ENCODE measurements at regions not wholly inside any gene's neighbourhood (a gene's known extent, or its start where the extent isn't known, plus 50 kb on each side); places are given as distances from the start of the nearest gene placed in this dataset.

DNA sequence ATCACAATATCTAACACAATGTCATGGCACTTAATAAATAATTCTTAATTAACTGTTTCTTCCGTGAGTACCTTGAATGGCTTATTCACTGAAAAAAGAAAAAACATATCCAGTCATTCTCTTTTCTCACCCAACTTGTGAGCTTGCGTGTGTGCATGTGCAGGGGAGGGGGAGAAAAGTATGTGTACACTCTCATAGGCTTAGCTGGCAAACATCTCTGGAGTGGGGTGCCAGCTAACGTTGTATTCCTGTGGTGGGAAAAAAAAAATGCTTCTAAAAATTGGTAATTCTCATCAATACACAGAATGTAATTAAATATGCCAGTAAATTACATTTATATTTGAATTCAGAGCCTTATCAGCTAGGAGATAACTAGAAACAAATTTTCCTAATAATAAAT lies 291.9 kb upstream of the NOX3 start:
- H3K27ac Mint-ChIP-seq (ENCODE audit: unreplicated experiment) = no peak overlapping the region
- no peak for TF ChIP-seq CTCF (IDR thresholded peaks at IDR 0.05; ENCODE audit: unreplicated experiment)
- H3K27me3 Mint-ChIP-seq (ENCODE audit: unreplicated experiment) = peaks cover 3% of the 10 kb centered on the region
- peaks cover 2% of the 10 kb centered on the region for H3K36me3 Mint-ChIP-seq (ENCODE audit: low read depth, unreplicated experiment)
- no peak overlapping the region for H3K4me3 Mint-ChIP-seq (ENCODE audit: unreplicated experiment)
- no peak for DNase-seq (ENCODE audit: low spot score)
- no peaks in the 10 kb centered on the region for H3K4me1 Mint-ChIP-seq (ENCODE audit: unreplicated experiment)
- no peaks in the 10 kb centered on the region for H3K9me3 Mint-ChIP-seq (ENCODE audit: unreplicated experiment)

DNA sequence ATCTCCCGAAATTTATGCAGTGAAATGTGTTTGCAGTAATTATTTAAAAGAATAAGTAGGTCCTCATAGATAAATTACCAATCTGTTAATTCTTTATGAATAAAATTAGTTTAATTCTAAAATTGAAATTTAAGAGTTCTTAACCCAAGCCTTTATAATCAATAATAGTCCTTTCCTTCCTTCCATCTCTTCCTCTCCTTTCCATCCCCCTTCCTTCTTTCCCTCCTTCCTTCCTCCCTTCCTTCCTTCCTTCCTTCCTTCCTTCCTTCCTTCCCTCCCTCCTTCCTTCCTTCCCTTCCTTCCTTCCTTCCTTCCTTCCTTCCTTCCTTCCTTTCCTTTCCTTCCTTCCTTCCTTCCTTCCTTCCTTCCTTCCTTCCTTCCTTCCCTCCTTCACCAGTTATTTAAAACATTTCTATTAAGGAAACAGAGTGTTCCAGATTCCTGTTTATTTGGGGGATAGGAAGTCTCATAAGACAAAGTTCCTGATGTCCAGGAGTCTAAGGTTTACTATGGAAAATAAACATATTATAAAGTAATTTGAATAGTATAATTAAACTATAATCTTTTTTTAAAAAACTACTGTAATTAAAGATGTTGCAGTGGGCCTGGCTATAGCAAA lies 285.3 kb upstream of the NOX3 start:
- no peak for TF ChIP-seq CTCF (IDR thresholded peaks at IDR 0.05; ENCODE audit: unreplicated experiment)
- DNase-seq (ENCODE audit: low spot score) = no peak
- no peaks in the 10 kb centered on the region for H3K4me1 Mint-ChIP-seq (ENCODE audit: unreplicated experiment)
- H3K9me3 Mint-ChIP-seq (ENCODE audit: unreplicated experiment) = no peaks in the 10 kb centered on the region
- H3K27me3 Mint-ChIP-seq (ENCODE audit: unreplicated experiment) = peaks cover 3% of the 10 kb centered on the region
- H3K36me3 Mint-ChIP-seq (ENCODE audit: low read depth, unreplicated experiment) = no peaks in the 10 kb centered on the region
- H3K27ac Mint-ChIP-seq (ENCODE audit: unreplicated experiment) = no peak overlapping the region
- no peak overlapping the region for H3K4me3 Mint-ChIP-seq (ENCODE audit: unreplicated experiment)

DNA sequence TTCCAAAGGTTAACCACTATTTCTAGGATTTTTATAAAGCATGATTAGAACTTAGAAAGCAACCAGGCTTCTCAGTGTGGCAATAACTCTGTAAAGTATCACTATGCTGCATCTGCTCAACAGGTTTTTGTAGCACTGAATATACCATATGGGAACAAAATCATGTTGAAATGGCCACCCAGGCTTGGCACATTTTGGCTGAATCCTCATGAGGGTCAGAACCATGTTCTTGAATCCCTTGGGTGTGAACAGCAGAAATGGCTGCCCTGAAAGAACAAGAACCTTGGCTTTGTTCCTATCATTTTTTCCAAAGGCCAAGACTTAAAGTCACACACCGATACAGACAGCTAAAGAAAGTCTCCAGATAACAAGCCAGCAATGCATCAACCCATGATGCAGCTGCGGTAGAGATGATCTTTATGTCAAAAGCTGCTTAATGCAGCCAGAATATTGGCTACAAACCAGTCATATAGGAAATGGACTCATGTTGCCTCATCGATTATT lies 283.0 kb upstream of the NOX3 start:
- Mint-ChIP-seq H3K27ac (ENCODE audit: unreplicated experiment) (no peak overlapping the region), H3K36me3 (ENCODE audit: low read depth, unreplicated experiment) (no peaks in the 10 kb centered on the region), H3K27me3 (ENCODE audit: unreplicated experiment) (no peaks in the 10 kb centered on the region), H3K9me3 (ENCODE audit: unreplicated experiment) (no peaks in the 10 kb centered on the region), H3K4me3 (ENCODE audit: unreplicated experiment) (no peak overlapping the region), H3K4me1 (ENCODE audit: unreplicated experiment) (no peaks in the 10 kb centered on the region)
- no peak for DNase-seq (ENCODE audit: low spot score)
- no peak for TF ChIP-seq CTCF (IDR thresholded peaks at IDR 0.05; ENCODE audit: unreplicated experiment)

GRCh38 chr6:155717374-155717773 lies 261.7 kb upstream of the NOX3 start:
- Mint-ChIP-seq H3K27ac (ENCODE audit: unreplicated experiment) (no peak overlapping the region), H3K27me3 (ENCODE audit: unreplicated experiment) (no peaks in the 10 kb centered on the region), H3K4me1 (ENCODE audit: unreplicated experiment) (no peaks in the 10 kb centered on the region), H3K4me3 (ENCODE audit: unreplicated experiment) (no peak overlapping the region), H3K9me3 (ENCODE audit: unreplicated experiment) (no peaks in the 10 kb centered on the region), H3K36me3 (ENCODE audit: low read depth, unreplicated experiment) (no peaks in the 10 kb centered on the region)
- no peak for DNase-seq (ENCODE audit: low spot score)
- no peak for TF ChIP-seq CTCF (IDR thresholded peaks at IDR 0.05; ENCODE audit: unreplicated experiment)

DNA sequence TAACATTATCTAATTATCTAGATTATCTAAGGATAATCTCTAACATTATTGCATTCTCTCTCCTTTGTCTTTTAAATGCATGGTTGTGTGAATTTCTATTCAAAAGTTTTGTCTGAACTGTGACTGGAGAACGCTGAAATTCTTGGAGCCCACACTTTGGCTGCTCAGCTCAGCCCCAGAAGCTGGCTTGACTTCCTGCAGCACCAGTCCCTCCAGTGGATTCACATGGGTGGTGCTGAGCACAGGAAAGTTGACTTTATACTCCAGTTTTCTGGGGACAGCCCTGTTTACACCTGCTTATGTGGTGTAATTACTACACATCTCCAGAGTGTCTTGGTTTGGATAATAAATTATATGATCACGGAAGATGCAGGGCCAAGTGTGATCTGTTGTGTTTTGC lies 255.1 kb upstream of the NOX3 start:
- no peak overlapping the region for H3K4me3 Mint-ChIP-seq (ENCODE audit: unreplicated experiment)
- TF ChIP-seq CTCF (IDR thresholded peaks at IDR 0.05; ENCODE audit: unreplicated experiment) = no peak
- H3K9me3 Mint-ChIP-seq (ENCODE audit: unreplicated experiment) = no peaks in the 10 kb centered on the region
- peaks cover 9% of the 10 kb centered on the region for H3K4me1 Mint-ChIP-seq (ENCODE audit: unreplicated experiment)
- DNase-seq (ENCODE audit: low spot score) = no peak
- peaks cover 4% of the 10 kb centered on the region for H3K27me3 Mint-ChIP-seq (ENCODE audit: unreplicated experiment)
- H3K36me3 Mint-ChIP-seq (ENCODE audit: low read depth, unreplicated experiment) = no peaks in the 10 kb centered on the region
- no peak overlapping the region for H3K27ac Mint-ChIP-seq (ENCODE audit: unreplicated experiment)

Data from endothelial cell (in vitro differentiated cells).